Esophagus squamous epithelium (tissue), 5 donors: ENCODE measurements at regions not wholly inside any gene's neighbourhood (a gene's known extent, or its start where the extent isn't known, plus 50 kb on each side); places are given as distances from the start of the nearest gene placed in this dataset.

ENCODE experiments used
- DNase-seq: peaks from one replicate; lab custom pipeline; 2025; lab: John Stamatoyannopoulos, UW
- H3K27ac ChIP-seq, 4 donors: fragments of 200-600 bp; sonication (generic); one replicate each; pipeline ENCODE4 v1.5.1; 2016 to 2019; ENCODE audit warnings: mild to moderate bottlenecking in 1 of 4
- H3K27me3 ChIP-seq, 4 donors: fragments of 200-600 bp; sonication (generic); 1 replicate in 3 of 4; 2 replicates in 1 of 4; pipeline versions ENCODE4 v1.5.1 to v1.6.0; 2017 to 2021; ENCODE audit warnings: antibody characterized with exemption in 1 of 4
- H3K36me3 ChIP-seq, 3 donors: fragments of 200-600 bp; sonication (generic); one replicate each; pipeline ENCODE4 v1.5.1; 2016 to 2019
- H3K4me1 ChIP-seq, 3 donors: fragments of 200-600 bp; sonication (generic); one replicate each; pipeline ENCODE4 v1.5.1; 2017 to 2019
- H3K4me3 ChIP-seq, 4 donors: fragments of 200-600 bp; sonication (generic); 1 replicate in 3 of 4; 2 replicates in 1 of 4; pipeline ENCODE4 v1.5.1; 2016 to 2019; ENCODE audit warnings: mild to moderate bottlenecking in 2 of 4, moderate library complexity in 1 of 4
- H3K9me3 ChIP-seq, 3 donors: fragments of 200-600 bp; sonication (generic); one replicate each; pipeline ENCODE4 v1.5.1; 2016 to 2019
- CTCF ChIP-seq, 6 experiments: fragments of 450-650 bp in 4 of 6; fragments of 200-600 bp in 2 of 6; sonication (generic) in 2 of 6; IDR thresholded peaks; one replicate each; pipeline ENCODE4 v1.5.1; 2016 to 2019; ENCODE audit warnings: antibody characterized with exemption in 6 of 6, mild to moderate bottlenecking in 4 of 6, moderate library complexity in 4 of 6
- POLR2A ChIP-seq, 4 donors: fragments of 450-650 bp; IDR thresholded peaks; one replicate each; pipeline ENCODE4 v1.6.1; 2017; ENCODE audit warnings: antibody characterized with exemption in 4 of 4, mild to moderate bottlenecking in 4 of 4, moderate library complexity in 3 of 4
- WGBS, 2 donors: methylation state at CpG; one replicate each; pipeline ENCODE4 v1.1.5; 2018; 5-methylcytosine and 5-hydroxymethylcytosine counted together
- intact Hi-C: fragments of 100-400 bp; cut with DNase I; formaldehyde crosslinking; loops from one replicate; pipeline ENCODE4 v1.15.0; 2022
- donor health status: DM: yes; HTN: yes; CAD: no.

GRCh38 chr4:32771491-32771890, 2051.3 kb downstream of the PCDH7 start:
- Histone ChIP-seq H3K36me3 (no peaks in the 10 kb centered on the region), H3K9me3 (no peaks in the 10 kb centered on the region), H3K4me1 (no peaks in the 10 kb centered on the region), H3K27me3 (no peaks in the 10 kb centered on the region), H3K4me3 (no peak overlapping the region), H3K27ac (no peak overlapping the region)
- intact Hi-C loops, result no loop called here
- 56 to 64% methylated on average over 6 of the region's 6 CpGs for WGBS, 2 donors
- no peak for DNase-seq
- TF ChIP-seq POLR2A (IDR thresholded peaks at IDR 0.05), result no peak
- TF ChIP-seq CTCF (IDR thresholded peaks at IDR 0.05), result no peak

- Histone ChIP-seq H3K4me3 (no peak overlapping the region), H3K27me3 (no peaks in the 10 kb centered on the region), H3K36me3 (no peaks in the 10 kb centered on the region), H3K9me3 (no peaks in the 10 kb centered on the region), H3K27ac (no peak overlapping the region), H3K4me1 (no peaks in the 10 kb centered on the region)
- no peak for DNase-seq
- TF ChIP-seq CTCF (IDR thresholded peaks at IDR 0.05) (no peak), POLR2A (IDR thresholded peaks at IDR 0.05) (no peak)
- WGBS, 2 donors, result 58% methylated on average over 5 of the region's 5 CpGs
- intact Hi-C loops, result no loop called here
Measured at GRCh38 chr4:32775049-32775448, 2054.9 kb downstream of the PCDH7 start.

DNA sequence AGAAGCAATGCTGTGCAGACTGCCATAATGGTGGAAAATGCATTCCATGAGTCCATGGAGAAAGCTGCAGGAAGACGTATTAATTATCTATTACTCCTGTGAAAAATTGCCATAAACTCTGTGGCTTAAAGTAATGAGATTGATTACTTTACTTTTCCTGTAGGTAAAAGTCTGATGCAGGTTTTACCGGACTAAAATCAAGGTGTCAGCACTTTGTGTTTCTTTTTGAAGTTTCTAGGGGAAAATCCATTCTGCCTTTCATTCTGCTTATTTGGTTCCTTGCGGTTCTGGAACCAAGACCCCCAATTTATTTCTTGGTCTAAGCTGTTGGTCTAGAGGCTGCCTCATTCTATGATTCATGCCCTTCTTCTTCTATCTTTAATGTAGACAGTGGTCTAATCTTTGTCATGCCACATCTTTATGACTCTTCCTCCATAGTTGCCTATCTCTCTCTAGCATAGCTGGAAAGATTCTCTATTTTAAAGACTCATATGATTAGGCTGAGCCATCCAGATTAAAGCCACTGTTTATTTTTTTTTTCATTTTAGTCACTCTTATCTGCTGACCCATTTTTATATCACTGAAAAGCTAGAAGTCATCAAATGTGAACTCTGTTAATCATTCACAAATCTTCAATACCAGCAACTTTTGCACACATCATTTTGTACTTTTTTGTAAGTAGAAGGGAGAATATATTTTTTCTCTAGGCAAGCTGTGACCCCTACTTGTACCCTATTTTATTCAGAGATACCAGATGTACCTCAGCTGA, 2056.4 kb downstream of the PCDH7 start:
- Histone ChIP-seq H3K4me3 (no peak overlapping the region), H3K27me3 (no peaks in the 10 kb centered on the region), H3K9me3 (no peaks in the 10 kb centered on the region), H3K36me3 (no peaks in the 10 kb centered on the region), H3K27ac (no peak overlapping the region), H3K4me1 (no peaks in the 10 kb centered on the region)
- intact Hi-C loops, result no loop called here
- no peak for DNase-seq
- 83 to 89% methylated on average over 3 of the region's 3 CpGs for WGBS, 2 donors
- no peak for TF ChIP-seq POLR2A (IDR thresholded peaks at IDR 0.05)
- no peak for TF ChIP-seq CTCF (IDR thresholded peaks at IDR 0.05)

GRCh38 chr4:32778025-32778424, 2057.9 kb downstream of the PCDH7 start:
- H3K27me3 ChIP-seq, result no peaks in the 10 kb centered on the region
- no peaks in the 10 kb centered on the region for H3K9me3 ChIP-seq
- H3K36me3 ChIP-seq, result no peaks in the 10 kb centered on the region
- no peak for DNase-seq
- H3K4me1 ChIP-seq, result no peaks in the 10 kb centered on the region
- no peak overlapping the region for H3K27ac ChIP-seq
- intact Hi-C loops, result no loop called here
- TF ChIP-seq POLR2A (IDR thresholded peaks at IDR 0.05), result no peak
- TF ChIP-seq CTCF (IDR thresholded peaks at IDR 0.05), result no peak
- H3K4me3 ChIP-seq, result no peak overlapping the region
- 51 to 61% methylated on average over 1 of the region's 1 CpG for WGBS, 2 donors

DNA sequence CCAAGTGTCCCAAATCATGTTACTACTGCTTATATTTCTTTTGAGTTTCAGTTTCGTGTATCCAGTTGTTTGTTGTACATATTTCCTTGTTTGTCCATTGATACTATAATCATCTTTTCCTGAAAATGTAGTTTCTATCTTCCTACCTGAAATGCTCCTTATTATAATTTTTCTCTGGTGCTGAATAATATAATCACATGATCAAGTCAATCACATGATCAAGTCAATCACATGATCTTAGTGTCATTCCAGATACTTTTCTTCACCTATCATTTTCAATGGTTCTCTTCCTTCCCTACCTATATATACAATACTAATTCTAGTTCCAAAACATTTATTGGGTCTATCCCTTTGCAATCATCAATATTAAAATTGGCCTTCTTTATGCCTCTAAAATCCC, 2058.8 kb downstream of the PCDH7 start:
- DNase-seq, result no peak
- H3K4me3 ChIP-seq, result no peak overlapping the region
- WGBS, 2 donors, result 71 to 86% methylated on average over 1 of the region's 1 CpG
- no peak for TF ChIP-seq CTCF (IDR thresholded peaks at IDR 0.05)
- TF ChIP-seq POLR2A (IDR thresholded peaks at IDR 0.05), result no peak
- H3K27me3 ChIP-seq, result no peaks in the 10 kb centered on the region
- H3K27ac ChIP-seq, result no peak overlapping the region
- no peaks in the 10 kb centered on the region for H3K9me3 ChIP-seq
- no peaks in the 10 kb centered on the region for H3K4me1 ChIP-seq
- H3K36me3 ChIP-seq, result no peaks in the 10 kb centered on the region
- intact Hi-C loops, result no loop called here
